ENCODE measurements at regions not wholly inside any gene's neighbourhood (a gene's known extent, or its start where the extent isn't known, plus 50 kb on each side); places are given as distances from the start of the nearest gene placed in this dataset.

GRCh38 chr10:57846307-57847065, 421.2 kb downstream of the IPMK start:
- H3K4me3 ChIP-seq (ENCODE audit: low read depth, low read length) = no peak overlapping the region
- TF ChIP-seq CTCF (IDR thresholded peaks at IDR 0.05; ENCODE audit: insufficient read depth, low read length) = no peak
- DNase-seq (ENCODE audit: low read depth) = no peak

- no peak for DNase-seq (ENCODE audit: low read depth)
- TF ChIP-seq CTCF (IDR thresholded peaks at IDR 0.05; ENCODE audit: insufficient read depth, low read length) = no peak
- H3K4me3 ChIP-seq (ENCODE audit: low read depth, low read length) = no peak overlapping the region
Observed at GRCh38 chr10:57844387-57844998, 423.2 kb downstream of the IPMK start.

GRCh38 chr10:57830877-57831560, 436.7 kb downstream of the IPMK start:
- H3K4me3 ChIP-seq (ENCODE audit: low read depth, low read length) = no peak overlapping the region
- no peak for DNase-seq (ENCODE audit: low read depth)
- no peak for TF ChIP-seq CTCF (IDR thresholded peaks at IDR 0.05; ENCODE audit: insufficient read depth, low read length)

- no peak for DNase-seq (ENCODE audit: low read depth)
- no peak overlapping the region for H3K4me3 ChIP-seq (ENCODE audit: low read depth, low read length)
- TF ChIP-seq CTCF (IDR thresholded peaks at IDR 0.05; ENCODE audit: insufficient read depth, low read length) = no peak
Observed at GRCh38 chr10:57825015-57825414, 442.7 kb downstream of the IPMK start.

- DNase-seq (ENCODE audit: low read depth) = no peak
- no peak for TF ChIP-seq CTCF (IDR thresholded peaks at IDR 0.05; ENCODE audit: insufficient read depth, low read length)
- H3K4me3 ChIP-seq (ENCODE audit: low read depth, low read length) = no peak overlapping the region
Observed at GRCh38 chr10:57823398-57823797, 444.3 kb downstream of the IPMK start.

- TF ChIP-seq CTCF (IDR thresholded peaks at IDR 0.05; ENCODE audit: insufficient read depth, low read length) = no peak
- no peak overlapping the region for H3K4me3 ChIP-seq (ENCODE audit: low read depth, low read length)
- no peak for DNase-seq (ENCODE audit: low read depth)
Observed at GRCh38 chr10:57822965-57823364, 444.7 kb downstream of the IPMK start.

Measured in fibroblast of the aortic adventitia (primary cell).